ENCODE measurements at regions not wholly inside any gene's neighbourhood (a gene's known extent, or its start where the extent isn't known, plus 50 kb on each side); places are given as distances from the start of the nearest gene placed in this dataset.

DNA sequence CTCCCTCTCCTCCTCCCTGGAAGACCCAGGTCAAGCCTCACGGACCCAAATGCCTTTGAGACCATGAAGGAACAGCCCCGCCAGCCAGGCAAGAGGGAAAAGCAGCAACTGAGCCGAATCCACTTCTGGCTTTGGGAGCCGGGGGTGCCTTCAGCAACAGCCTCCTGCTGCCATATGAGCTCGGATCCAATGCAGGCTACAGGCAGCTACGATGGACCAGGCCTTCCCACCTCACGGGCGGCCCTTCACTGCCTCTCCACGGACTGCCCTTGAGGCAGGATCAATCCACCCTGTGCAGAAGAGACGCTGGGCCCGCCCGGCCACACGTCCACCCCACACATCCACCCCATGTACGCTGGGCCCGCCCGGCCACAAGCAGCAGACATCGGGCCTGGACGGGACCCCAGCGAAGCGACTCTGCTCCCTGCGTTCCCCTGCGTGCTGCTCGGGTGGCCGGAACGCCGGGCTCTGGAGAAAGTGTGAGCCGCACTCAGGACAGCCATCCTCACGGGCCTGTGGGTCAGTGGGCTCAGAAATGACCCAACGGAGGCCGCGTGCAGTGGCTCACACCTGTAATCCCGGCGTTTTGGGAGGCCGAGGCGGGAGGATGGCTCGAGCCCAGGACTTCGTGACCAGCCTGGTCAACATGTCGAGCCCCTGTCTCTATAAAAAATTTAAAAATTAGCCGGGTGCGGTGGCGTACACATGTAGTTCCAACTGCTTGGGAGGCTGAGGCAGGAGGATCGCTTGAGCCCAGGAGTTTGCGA is 82.0 kb downstream of the FOXL3 start:
- no peak for DNase-seq

DNA sequence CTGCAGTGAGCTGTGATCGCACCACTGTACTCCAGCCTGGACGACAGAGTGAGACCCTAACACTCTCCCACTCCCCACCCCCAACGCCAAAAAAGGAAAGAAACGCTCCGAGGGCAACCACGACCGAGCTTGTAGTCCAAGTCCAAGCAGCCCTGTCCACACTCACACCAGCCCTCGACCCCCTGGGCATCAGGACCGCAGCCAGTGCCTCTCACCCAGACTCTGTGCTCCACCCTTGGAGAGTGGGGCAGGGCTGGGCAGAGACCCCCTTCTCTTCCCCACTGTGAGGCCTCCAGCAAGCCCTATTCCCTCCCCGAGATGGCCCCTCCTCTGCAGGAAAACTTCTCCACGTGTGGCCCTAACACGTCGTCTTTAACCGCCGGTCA is 82.6 kb downstream of the FOXL3 start:
- no peak for DNase-seq

DNA sequence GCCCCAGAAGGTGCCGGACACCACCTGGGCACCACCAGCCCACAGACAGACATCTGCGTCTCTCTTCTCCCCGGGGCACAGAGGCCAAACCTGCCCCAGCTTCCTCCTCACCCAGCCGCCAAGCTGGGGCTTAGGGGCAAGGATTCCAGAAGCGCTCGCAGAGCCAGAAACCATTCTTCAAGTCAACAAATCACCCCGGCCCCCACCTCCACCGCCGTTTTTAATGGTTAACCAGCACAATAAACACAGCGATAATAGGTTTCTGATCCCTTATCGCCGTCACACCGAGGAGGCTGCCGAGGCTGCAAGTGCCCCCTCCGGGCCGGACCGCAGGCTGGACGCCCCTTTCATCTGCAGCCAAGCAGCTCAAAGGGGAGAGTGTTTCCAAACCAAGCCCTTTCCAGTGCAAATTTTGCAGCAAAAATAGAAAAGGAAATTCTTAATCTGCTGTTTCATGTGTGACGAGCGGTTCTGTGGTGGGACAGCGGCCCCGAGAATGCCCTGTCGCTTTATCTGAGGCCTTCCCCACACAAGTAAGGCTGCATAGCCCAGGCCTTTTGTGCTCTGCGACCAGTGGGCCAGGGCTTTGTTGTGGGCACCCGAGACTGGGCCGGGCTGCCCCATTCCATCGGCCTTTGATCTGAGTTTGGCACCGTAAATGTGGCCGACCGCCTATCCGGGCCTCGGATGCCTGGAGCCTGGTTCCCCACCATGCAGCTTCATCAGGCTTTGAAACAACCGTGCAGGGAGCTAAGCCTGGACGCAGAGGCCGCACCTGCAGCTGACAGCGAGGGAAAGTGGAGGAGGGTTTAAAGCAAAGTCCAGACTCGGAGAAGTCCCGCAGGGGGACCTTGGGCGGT is 83.2 kb downstream of the FOXL3 start:
- no peak for DNase-seq

DNA sequence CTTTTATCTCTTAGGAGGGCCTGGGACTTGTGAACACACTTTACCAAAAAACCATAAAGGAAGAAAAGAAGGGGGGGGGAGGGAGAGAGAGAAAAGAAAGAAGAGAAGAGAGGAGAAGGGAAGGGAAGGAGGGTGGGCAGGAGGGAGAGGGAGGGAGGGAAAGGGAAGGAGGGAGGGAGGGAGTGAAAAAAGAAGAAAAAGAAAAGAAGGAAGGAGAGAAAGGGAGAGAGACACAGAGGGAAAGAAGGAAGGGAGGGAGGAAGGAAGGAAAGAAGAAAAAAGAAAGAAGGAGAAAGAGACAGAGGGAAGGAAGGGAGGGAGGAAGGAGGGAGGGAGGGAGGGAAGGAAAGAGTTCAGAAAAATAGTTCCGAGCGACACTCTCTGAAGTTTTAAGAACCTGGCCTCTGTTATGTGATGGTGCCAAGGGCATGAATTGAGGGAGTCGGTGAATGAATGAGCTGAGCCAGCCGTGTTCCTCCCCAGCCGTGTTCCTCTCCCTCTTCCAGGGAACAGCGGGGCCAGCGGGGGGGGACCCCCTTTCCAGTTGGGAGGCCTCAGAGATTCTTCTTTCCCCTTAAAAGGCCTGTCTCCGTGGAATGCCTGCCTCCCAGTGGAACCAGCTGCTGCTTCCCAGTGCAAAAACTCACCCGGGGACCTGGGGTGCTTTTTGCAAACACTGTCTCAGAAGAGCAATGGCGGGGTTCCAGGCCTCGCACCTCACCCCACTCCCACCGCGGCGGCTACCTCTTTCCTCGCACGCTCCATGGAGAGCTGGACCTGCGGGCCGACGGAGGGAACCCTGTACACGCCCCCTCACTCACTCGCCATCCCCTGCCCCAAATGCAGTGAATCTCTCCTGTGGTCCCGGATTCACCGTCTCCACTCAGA is 84.1 kb downstream of the FOXL3 start:
- no peak for DNase-seq

DNA sequence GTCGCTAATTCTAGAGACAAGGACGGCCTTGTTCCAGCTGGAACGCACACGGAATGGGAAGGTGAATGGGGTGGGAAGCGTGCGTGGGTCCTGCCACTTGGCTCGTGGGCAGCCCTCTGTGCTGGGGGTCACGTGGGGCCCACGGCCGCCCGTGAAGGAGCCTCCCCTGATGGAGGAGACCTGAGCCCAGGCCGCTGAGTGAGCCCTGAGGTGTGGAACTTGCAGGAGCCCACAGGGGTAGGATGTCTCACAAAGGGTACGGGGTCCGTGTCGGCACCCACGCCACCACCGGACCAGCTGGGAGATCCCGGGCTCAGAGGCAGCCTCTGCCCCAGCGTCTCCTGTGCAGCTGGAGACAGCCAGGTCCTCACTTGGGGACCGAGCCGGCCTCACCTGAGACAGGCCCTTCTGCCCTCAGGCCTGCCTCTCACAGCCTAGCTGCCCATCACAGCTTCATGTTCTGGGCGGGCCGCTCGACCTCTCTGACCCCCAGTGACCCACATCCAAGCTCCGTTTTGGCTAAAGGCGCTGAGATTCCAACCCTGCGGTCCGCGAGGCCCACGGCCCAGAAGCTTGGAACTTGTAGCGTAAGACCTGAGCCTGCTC is 84.8 kb downstream of the FOXL3 start:
- DNase-seq: no peak

DNA sequence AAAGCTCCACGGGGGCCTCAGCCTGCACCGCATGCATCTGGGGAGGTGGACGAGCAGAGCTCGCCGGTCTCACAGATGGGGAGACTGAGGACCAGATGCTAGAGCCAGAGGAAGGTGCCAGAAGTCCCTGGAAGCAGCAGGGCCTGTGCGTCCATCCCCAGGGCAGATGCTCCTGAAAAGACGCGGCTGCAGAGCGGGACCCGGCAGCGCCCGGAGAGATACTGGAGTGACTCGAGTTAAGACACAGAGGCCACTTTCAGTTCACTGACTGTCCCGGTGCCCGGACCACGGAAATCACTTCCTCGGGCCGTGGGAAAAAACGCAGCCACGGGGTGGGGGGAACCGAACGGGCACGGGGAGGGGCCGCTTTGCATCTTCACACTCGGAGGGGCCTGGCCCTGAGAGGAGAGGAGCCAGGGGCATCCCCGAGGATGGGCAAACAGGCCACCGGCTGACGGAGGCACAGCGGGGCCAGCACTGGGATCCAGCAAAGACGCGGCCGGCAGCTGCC is 85.4 kb downstream of the FOXL3 start:
- no peak for DNase-seq

DNA sequence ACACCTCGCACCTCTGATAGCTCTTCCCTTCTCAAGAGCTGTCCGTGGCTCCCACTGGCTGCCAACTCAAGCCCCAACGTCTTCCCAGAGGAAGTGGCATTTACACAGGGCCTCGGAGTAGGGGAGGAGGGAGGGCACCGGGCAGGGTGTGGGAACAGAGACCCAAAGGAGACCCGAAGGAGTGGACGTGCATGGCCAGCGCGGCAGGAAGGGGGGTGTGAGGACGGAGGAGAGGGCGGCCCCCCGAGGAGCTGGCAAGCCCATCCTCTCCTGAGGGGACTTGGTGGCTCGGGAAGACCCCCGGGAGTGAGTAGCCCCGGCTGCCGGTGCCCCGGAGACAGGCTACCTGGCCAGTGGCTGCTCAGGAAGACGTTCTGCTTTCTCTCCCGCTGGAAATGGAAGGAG is 85.9 kb downstream of the FOXL3 start:
- no peak for DNase-seq

GRCh38 chr7:376306-377079 is 86.5 kb downstream of the FOXL3 start:
- no peak for DNase-seq

DNA sequence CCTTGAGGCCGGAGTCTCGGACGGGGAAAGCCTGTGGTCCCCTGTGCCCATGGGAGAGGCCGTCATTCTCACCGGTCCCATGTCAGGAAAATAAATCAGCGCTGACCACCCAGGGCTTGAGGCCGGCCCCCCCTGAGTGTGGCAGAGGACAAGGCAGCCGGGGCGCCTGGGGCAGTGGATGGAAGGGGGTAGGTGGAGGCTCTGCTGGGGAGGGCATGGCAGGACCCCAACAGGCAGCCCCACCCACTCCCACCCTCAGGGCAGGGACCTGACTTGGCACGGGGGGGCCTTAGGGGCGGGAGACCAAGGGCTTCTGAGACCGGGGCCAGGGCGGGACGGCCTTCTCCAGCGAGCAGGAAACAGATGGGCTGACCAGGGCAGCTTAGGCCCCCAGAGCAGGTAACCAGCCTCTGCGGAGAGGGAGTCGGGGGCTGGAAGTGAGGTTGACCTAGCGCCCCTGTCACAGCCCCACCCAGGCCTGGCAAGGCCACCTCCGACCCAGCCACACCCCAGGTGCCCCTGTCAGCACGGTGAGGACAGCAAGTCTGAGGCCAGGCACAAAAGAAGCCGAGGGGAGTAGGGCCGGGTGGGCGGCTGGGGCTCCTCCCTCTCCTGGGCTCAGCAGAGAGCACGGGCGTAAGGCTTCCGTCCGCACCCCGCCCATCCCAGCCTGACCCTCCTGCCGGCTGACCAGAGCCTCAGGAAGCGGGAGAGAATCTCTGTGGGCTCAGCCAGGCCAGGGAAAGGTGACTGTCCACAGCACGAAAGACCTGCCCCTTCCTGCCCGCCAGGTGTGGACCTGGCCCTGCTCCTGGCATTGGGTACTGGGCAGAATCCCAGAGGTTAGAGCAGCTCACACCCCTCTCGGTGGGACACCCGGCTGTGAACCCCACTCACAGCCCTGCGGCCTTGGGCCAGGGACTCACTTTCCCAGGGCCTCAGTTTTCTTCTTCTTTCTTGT is 87.4 kb downstream of the FOXL3 start:
- DNase-seq: no peak

- DNase-seq: no peak
Measured at GRCh38 chr7:378041-378420, 88.1 kb downstream of the FOXL3 start.

DNA sequence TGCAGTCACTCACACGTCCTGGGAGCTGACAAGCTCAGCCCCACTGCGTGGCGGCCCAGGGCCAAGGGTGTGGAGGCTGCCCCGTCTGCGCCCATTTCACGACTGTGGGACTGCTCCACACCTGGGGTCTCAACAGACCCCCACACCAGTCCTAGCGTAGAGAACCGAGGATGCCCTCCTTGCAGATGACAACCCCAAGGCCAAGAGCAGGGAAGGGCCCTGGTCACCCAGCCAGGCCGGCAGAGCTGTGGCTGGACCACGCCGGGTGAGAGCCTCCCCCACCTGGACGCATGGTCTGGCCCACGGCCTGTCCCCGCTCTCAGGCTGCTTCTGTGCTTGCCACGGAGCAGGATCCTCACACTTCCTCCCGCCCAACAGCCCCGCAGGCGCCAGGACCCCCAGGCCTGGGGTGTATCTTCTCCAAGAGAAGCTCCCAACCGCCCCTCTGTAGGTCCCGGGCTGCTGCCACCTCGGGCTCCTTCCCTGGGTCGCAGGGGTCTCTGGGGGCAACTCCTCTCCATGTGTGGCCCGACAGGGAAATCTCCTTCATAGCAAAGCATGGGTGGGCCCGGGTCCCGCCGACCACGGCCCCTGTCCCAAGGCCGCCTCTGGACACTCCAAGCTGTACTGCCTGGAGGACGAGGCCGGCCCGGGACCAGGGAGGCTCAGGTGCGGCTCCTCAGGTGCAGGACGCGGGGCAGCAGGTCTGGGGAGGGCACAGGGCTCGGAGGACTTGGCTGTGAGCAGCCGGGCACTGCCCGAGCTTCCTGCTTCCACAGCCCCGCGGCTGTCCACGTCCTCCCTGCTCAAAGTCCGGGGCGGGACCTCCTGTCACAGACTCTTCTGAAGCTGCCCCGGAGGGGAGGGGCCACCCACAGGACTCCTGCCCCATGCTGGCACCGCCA is 88.8 kb downstream of the FOXL3 start:
- peak; percentile 41 for DNase-seq

DNA sequence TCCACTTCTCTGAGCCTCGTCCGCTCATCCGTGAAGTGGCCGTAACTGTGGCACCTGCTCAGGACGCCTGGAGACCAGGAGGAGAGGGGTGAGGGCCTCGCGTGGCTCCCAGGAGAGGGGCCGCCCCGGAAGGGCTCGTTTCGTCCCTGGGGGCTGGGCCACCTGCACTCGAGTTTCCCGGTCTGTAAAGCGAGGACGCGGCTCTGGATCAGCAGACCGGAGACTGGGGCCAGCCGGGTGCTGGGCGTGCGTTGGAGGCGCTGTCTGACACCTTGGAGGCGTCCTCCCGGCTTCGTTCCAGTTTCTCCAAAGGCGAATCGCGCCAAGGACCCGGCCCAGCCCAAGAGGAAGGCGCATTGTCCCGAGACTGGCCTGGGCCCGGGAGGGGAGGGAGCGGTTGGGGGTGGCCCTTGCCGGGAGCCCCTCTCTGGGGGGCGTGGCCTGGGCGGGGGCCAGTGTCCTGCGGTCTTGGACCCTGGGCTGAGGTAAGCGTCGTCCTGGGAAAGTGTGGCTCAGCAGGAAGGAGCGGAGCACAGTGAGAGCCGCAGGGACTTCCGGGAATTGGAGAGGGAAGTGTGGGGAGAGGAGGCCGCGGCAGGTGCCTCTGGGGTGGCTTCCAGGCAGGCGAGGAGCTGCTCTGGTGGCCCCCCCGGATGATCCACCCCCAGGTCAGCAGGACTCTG is 89.6 kb downstream of the FOXL3 start:
- no peak for DNase-seq

DNA sequence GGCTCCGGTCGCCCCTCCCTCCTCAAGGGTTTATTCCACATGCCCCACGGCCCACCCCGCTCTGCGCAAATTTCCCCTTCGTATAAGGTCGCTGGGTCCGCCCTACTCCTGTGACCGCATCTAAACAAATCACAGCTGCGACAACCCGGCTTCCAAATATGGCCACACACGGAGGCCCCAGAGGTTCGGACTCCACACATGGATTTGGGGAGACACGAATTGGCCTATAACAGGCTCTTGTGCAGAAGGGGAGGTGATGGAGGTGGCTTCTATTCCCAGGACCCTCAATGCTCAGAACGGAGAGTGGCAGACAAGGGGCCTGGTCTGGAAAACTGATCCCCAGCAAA is 90.1 kb downstream of the FOXL3 start:
- DNase-seq: no peak

GRCh38 chr7:380711-381210 is 90.8 kb downstream of the FOXL3 start:
- DNase-seq: no peak

GRCh38 chr7:381211-382042 is 91.5 kb downstream of the FOXL3 start:
- DNase-seq: no peak

DNA sequence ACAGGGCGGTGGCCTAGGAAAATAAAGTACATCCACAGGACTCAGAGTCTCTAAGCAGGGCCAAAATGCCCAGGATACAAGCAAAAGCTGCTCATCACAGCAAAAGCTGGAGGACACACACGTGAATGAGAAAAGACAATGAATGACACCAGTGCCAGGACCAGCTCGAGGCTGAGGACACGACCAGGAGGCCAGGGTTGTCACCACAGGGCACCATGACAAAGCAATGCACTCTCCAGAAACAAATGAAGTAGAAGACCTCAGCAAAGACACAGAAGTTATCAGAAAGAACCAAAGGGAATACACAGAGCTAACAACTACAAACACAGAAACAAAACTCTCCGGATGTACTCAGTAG is 92.1 kb downstream of the FOXL3 start:
- DNase-seq: no peak

- no peak for DNase-seq
Measured at GRCh38 chr7:386385-386784, 96.4 kb downstream of the FOXL3 start.

All from RPMI8226 (cell line).